ENCODE measurements at regions not wholly inside any gene's neighbourhood (a gene's known extent, or its start where the extent isn't known, plus 50 kb on each side); places are given as distances from the start of the nearest gene placed in this dataset.

DNA sequence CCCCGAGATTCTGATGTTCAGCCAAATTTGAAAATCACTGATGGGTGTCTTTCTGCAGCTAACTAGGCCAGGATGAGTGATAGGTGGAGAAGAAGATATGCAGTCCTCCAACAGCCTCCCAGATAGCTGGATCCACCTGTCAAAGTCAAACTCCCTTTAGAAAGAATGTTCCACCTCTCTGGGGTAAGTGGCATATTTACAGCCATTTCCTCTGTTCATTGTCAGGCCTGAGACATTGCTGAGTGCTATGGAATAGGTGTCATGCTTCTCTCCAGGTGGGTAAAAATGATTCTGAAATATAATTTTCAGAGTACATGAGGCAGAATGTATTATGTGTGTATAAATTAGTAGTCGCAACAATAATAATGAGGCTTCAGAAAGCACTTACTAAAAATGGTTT lies 316.8 kb downstream of the TTLL7 start:
- Histone ChIP-seq H3K27me3 (no peaks in the 10 kb centered on the region), H3K27ac (replicated peaks in 1 of 4) (no peak overlapping the region), H3K4me3 (no peak overlapping the region), H3K9me3 (no peaks in the 10 kb centered on the region), H3K36me3 (no peaks in the 10 kb centered on the region), H3K4me1 (no peaks in the 10 kb centered on the region)
- intact Hi-C loops (cut with DNase I) = no loop called here
- TF ChIP-seq EP300 (IDR thresholded peaks at IDR 0.05) (no peak), POLR2A (IDR thresholded peaks at IDR 0.05; ENCODE audit: low read depth) (no peak), POLR2AphosphoS5 (IDR thresholded peaks at IDR 0.05) (no peak)
- TF ChIP-seq, protein P1, sequence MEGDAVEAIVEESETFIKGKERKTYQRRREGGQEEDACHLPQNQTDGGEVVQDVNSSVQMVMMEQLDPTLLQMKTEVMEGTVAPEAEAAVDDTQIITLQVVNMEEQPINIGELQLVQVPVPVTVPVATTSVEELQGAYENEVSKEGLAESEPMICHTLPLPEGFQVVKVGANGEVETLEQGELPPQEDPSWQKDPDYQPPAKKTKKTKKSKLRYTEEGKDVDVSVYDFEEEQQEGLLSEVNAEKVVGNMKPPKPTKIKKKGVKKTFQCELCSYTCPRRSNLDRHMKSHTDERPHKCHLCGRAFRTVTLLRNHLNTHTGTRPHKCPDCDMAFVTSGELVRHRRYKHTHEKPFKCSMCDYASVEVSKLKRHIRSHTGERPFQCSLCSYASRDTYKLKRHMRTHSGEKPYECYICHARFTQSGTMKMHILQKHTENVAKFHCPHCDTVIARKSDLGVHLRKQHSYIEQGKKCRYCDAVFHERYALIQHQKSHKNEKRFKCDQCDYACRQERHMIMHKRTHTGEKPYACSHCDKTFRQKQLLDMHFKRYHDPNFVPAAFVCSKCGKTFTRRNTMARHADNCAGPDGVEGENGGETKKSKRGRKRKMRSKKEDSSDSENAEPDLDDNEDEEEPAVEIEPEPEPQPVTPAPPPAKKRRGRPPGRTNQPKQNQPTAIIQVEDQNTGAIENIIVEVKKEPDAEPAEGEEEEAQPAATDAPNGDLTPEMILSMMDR (IDR thresholded peaks at IDR 0.05) = no peak
- DNase-seq (ENCODE audit: extremely low spot score) = no peak
- WGBS = 95% methylated on average over 2 of the region's 2 CpGs

DNA sequence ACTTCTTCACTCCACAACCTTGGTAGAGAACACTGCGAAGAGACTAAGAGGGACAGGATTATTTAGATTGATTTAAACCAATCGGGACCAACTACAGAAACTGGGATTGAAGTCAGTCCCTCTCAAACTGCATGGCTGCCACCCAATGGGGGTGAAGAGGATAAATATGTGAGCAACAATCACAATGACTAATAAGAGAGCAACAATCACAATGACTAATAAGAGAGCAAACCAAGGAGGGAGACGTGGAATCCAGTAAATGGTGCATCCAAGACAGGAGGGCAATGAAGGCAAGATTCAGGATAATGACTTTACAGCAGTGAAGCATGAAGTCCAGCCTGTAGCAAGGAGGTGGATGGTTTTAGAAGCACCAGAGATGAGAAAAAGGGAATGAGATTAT lies 322.8 kb downstream of the TTLL7 start:
- 90% methylated on average over 3 of the region's 3 CpGs for WGBS
- Histone ChIP-seq H3K4me3 (no peak overlapping the region), H3K4me1 (no peaks in the 10 kb centered on the region), H3K27me3 (no peaks in the 10 kb centered on the region), H3K9me3 (no peaks in the 10 kb centered on the region), H3K36me3 (no peaks in the 10 kb centered on the region), H3K27ac (replicated peaks in 1 of 4) (no peak overlapping the region)
- intact Hi-C loops (cut with DNase I) = no loop called here
- TF ChIP-seq POLR2A (IDR thresholded peaks at IDR 0.05; ENCODE audit: low read depth) (no peak), POLR2AphosphoS5 (IDR thresholded peaks at IDR 0.05) (no peak), EP300 (IDR thresholded peaks at IDR 0.05) (no peak)
- TF ChIP-seq, protein P1 (IDR thresholded peaks at IDR 0.05) = no peak
- DNase-seq (ENCODE audit: extremely low spot score) = no peak

- H3K9me3 ChIP-seq = no peaks in the 10 kb centered on the region
- intact Hi-C loops (cut with DNase I) = no loop called here
- no peaks in the 10 kb centered on the region for H3K36me3 ChIP-seq
- H3K27me3 ChIP-seq = no peaks in the 10 kb centered on the region
- no peak overlapping the region for H3K27ac ChIP-seq (replicated peaks in 1 of 4)
- TF ChIP-seq, protein P1 (IDR thresholded peaks at IDR 0.05) = no peak
- TF ChIP-seq POLR2AphosphoS5 (IDR thresholded peaks at IDR 0.05) (no peak), POLR2A (IDR thresholded peaks at IDR 0.05; ENCODE audit: low read depth) (no peak), EP300 (IDR thresholded peaks at IDR 0.05) (no peak)
- H3K4me1 ChIP-seq = no peaks in the 10 kb centered on the region
- H3K4me3 ChIP-seq = no peak overlapping the region
- 29% methylated on average over 1 of the region's 1 CpG for WGBS
- DNase-seq (ENCODE audit: extremely low spot score) = no peak
Measured at GRCh38 chr1:83673312-83673711, 325.6 kb downstream of the TTLL7 start.

- no peak overlapping the region for H3K4me3 ChIP-seq
- H3K27ac ChIP-seq (replicated peaks in 1 of 4) = no peak overlapping the region
- no peak for TF ChIP-seq POLR2A (IDR thresholded peaks at IDR 0.05; ENCODE audit: low read depth)
- no peak for TF ChIP-seq EP300 (IDR thresholded peaks at IDR 0.05)
- TF ChIP-seq, protein P1 (IDR thresholded peaks at IDR 0.05) = no peak
- no peak for TF ChIP-seq POLR2AphosphoS5 (IDR thresholded peaks at IDR 0.05)
- no peak for DNase-seq (ENCODE audit: extremely low spot score)
- H3K4me1 ChIP-seq = no peaks in the 10 kb centered on the region
- no peaks in the 10 kb centered on the region for H3K9me3 ChIP-seq
- no peaks in the 10 kb centered on the region for H3K36me3 ChIP-seq
- intact Hi-C loops (cut with DNase I) = no loop called here
- no peaks in the 10 kb centered on the region for H3K27me3 ChIP-seq
Measured at GRCh38 chr1:83671586-83671985, 327.3 kb downstream of the TTLL7 start.

DNA sequence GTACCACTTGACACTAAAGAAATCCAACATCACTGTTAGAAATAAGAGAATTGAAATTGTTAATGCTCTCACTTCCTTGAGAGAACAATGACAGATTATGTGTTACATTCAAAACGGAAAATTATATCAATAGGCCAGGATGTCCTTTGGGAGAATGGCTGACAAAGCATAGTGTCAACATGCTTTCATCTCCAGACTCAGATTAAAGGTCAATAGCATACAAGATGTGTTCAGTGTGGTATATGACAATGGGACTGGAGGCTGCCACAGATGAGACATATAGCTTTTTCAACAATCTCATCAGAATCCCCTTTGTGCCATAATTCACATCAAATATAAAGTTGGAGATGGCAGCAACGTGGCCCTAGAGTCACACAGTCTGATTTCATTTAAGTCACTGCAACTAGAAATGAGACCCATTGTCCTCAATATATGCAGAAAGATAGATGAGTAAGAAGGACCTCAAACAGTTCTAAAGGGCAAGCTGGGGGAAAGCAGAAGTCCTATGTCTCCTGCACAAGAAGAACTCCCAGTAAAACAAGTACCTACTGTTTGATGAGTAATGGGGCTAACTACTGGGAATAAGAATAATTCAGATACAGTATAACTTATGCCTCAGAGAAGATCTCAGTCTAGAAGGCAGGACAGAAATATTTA lies 327.9 kb downstream of the TTLL7 start:
- Histone ChIP-seq H3K27ac (replicated peaks in 1 of 4) (no peak overlapping the region), H3K36me3 (no peaks in the 10 kb centered on the region), H3K9me3 (no peaks in the 10 kb centered on the region), H3K4me1 (no peaks in the 10 kb centered on the region), H3K4me3 (no peak overlapping the region), H3K27me3 (no peaks in the 10 kb centered on the region)
- DNase-seq (ENCODE audit: extremely low spot score) = no peak
- 88% methylated on average over 2 of the region's 2 CpGs for WGBS
- intact Hi-C loops (cut with DNase I) = no loop called here
- TF ChIP-seq EP300 (IDR thresholded peaks at IDR 0.05) (no peak), POLR2A (IDR thresholded peaks at IDR 0.05; ENCODE audit: low read depth) (no peak), POLR2AphosphoS5 (IDR thresholded peaks at IDR 0.05) (no peak)
- TF ChIP-seq, protein P1 (IDR thresholded peaks at IDR 0.05) = no peak
